ENCODE measurements at regions not wholly inside any gene's neighbourhood (a gene's known extent, or its start where the extent isn't known, plus 50 kb on each side); places are given as distances from the start of the nearest gene placed in this dataset.

- CTCF ChIA-PET, result no interaction called here
- Mint-ChIP-seq H3K4me3 (no peak overlapping the region), H3K27ac (no peak overlapping the region), H3K36me3 (ENCODE audit: low read depth) (no peaks in the 10 kb centered on the region), H3K9me3 (peaks cover 3% of the 10 kb centered on the region), H3K27me3 (no peaks in the 10 kb centered on the region), H3K4me1 (no peaks in the 10 kb centered on the region)
- no peak for DNase-seq
- POLR2A ChIA-PET, result no interaction called here
Measured at GRCh38 chr18:42611134-42611533, 504.4 kb downstream of the RIT2 start.

GRCh38 chr18:42614619-42615293 is 500.7 kb downstream of the RIT2 start:
- no peak for DNase-seq
- no peaks in the 10 kb centered on the region for H3K27me3 Mint-ChIP-seq
- POLR2A ChIA-PET, result no interaction called here
- CTCF ChIA-PET, result no interaction called here
- H3K4me1 Mint-ChIP-seq, result no peaks in the 10 kb centered on the region
- no peak overlapping the region for H3K4me3 Mint-ChIP-seq
- H3K9me3 Mint-ChIP-seq, result no peaks in the 10 kb centered on the region
- H3K27ac Mint-ChIP-seq, result no peak overlapping the region
- H3K36me3 Mint-ChIP-seq (ENCODE audit: low read depth), result no peaks in the 10 kb centered on the region

GRCh38 chr18:42617221-42617620 is 498.3 kb downstream of the RIT2 start:
- Mint-ChIP-seq H3K9me3 (no peaks in the 10 kb centered on the region), H3K4me1 (no peaks in the 10 kb centered on the region), H3K4me3 (no peak overlapping the region), H3K36me3 (ENCODE audit: low read depth) (no peaks in the 10 kb centered on the region), H3K27me3 (no peaks in the 10 kb centered on the region), H3K27ac (no peak overlapping the region)
- CTCF ChIA-PET, result no interaction called here
- DNase-seq, result no peak
- POLR2A ChIA-PET, result no interaction called here

- Mint-ChIP-seq H3K4me1 (no peaks in the 10 kb centered on the region), H3K27me3 (no peaks in the 10 kb centered on the region), H3K4me3 (no peak overlapping the region), H3K27ac (no peak overlapping the region), H3K9me3 (peaks cover under 1% of the 10 kb centered on the region), H3K36me3 (ENCODE audit: low read depth) (no peaks in the 10 kb centered on the region)
- CTCF ChIA-PET, result no interaction called here
- no peak for DNase-seq
- POLR2A ChIA-PET, result no interaction called here
Measured at GRCh38 chr18:42619771-42620170, 495.7 kb downstream of the RIT2 start.

GRCh38 chr18:42620657-42621056 is 494.8 kb downstream of the RIT2 start:
- no peaks in the 10 kb centered on the region for H3K27me3 Mint-ChIP-seq
- no peak for DNase-seq
- peaks cover 6% of the 10 kb centered on the region for H3K9me3 Mint-ChIP-seq
- no peaks in the 10 kb centered on the region for H3K4me1 Mint-ChIP-seq
- POLR2A ChIA-PET, result no interaction called here
- no peaks in the 10 kb centered on the region for H3K36me3 Mint-ChIP-seq (ENCODE audit: low read depth)
- H3K27ac Mint-ChIP-seq, result no peak overlapping the region
- CTCF ChIA-PET, result no interaction called here
- no peak overlapping the region for H3K4me3 Mint-ChIP-seq

- POLR2A ChIA-PET, result no interaction called here
- no peak overlapping the region for H3K4me3 Mint-ChIP-seq
- no peak overlapping the region for H3K27ac Mint-ChIP-seq
- no peak for DNase-seq
- CTCF ChIA-PET, result no interaction called here
- no peaks in the 10 kb centered on the region for H3K27me3 Mint-ChIP-seq
- H3K4me1 Mint-ChIP-seq, result no peaks in the 10 kb centered on the region
- H3K36me3 Mint-ChIP-seq (ENCODE audit: low read depth), result no peaks in the 10 kb centered on the region
- peaks cover 6% of the 10 kb centered on the region for H3K9me3 Mint-ChIP-seq
Measured at GRCh38 chr18:42623935-42624334, 491.6 kb downstream of the RIT2 start.

- no peak overlapping the region for H3K27ac Mint-ChIP-seq
- no peak for DNase-seq
- H3K27me3 Mint-ChIP-seq, result no peaks in the 10 kb centered on the region
- H3K4me1 Mint-ChIP-seq, result no peaks in the 10 kb centered on the region
- H3K9me3 Mint-ChIP-seq, result peaks cover 2% of the 10 kb centered on the region
- ChIA-PET CTCF (no interaction called here), POLR2A (no interaction called here)
- no peak overlapping the region for H3K4me3 Mint-ChIP-seq
- H3K36me3 Mint-ChIP-seq (ENCODE audit: low read depth), result no peaks in the 10 kb centered on the region
Measured at GRCh38 chr18:42632801-42633200, 482.7 kb downstream of the RIT2 start.

- H3K9me3 Mint-ChIP-seq, result no peaks in the 10 kb centered on the region
- CTCF ChIA-PET, result no interaction called here
- no peak for DNase-seq
- POLR2A ChIA-PET, result no interaction called here
- no peak overlapping the region for H3K27ac Mint-ChIP-seq
- H3K27me3 Mint-ChIP-seq, result no peaks in the 10 kb centered on the region
- no peaks in the 10 kb centered on the region for H3K4me1 Mint-ChIP-seq
- H3K36me3 Mint-ChIP-seq (ENCODE audit: low read depth), result no peaks in the 10 kb centered on the region
- H3K4me3 Mint-ChIP-seq, result no peak overlapping the region
Measured at GRCh38 chr18:42635378-42636048, 480.0 kb downstream of the RIT2 start.

- no peak overlapping the region for H3K27ac Mint-ChIP-seq
- H3K4me1 Mint-ChIP-seq, result no peaks in the 10 kb centered on the region
- H3K9me3 Mint-ChIP-seq, result no peaks in the 10 kb centered on the region
- no peak for DNase-seq
- CTCF ChIA-PET, result no interaction called here
- no peak overlapping the region for H3K4me3 Mint-ChIP-seq
- no peaks in the 10 kb centered on the region for H3K27me3 Mint-ChIP-seq
- no peaks in the 10 kb centered on the region for H3K36me3 Mint-ChIP-seq (ENCODE audit: low read depth)
- POLR2A ChIA-PET, result no interaction called here
Measured at GRCh38 chr18:42636309-42636708, 479.2 kb downstream of the RIT2 start.

- Mint-ChIP-seq H3K27ac (no peak overlapping the region), H3K4me1 (no peaks in the 10 kb centered on the region), H3K27me3 (no peaks in the 10 kb centered on the region), H3K9me3 (no peaks in the 10 kb centered on the region), H3K4me3 (no peak overlapping the region), H3K36me3 (ENCODE audit: low read depth) (no peaks in the 10 kb centered on the region)
- CTCF ChIA-PET, result no interaction called here
- POLR2A ChIA-PET, result no interaction called here
- no peak for DNase-seq
Measured at GRCh38 chr18:42640160-42640559, 475.3 kb downstream of the RIT2 start.

- Mint-ChIP-seq H3K36me3 (ENCODE audit: low read depth) (no peaks in the 10 kb centered on the region), H3K27ac (no peak overlapping the region), H3K27me3 (no peaks in the 10 kb centered on the region), H3K9me3 (no peaks in the 10 kb centered on the region), H3K4me3 (no peak overlapping the region), H3K4me1 (no peaks in the 10 kb centered on the region)
- ChIA-PET POLR2A (no interaction called here), CTCF (no interaction called here)
- no peak for DNase-seq
Measured at GRCh38 chr18:42641996-42642395, 473.5 kb downstream of the RIT2 start.

- POLR2A ChIA-PET, result no interaction called here
- no peaks in the 10 kb centered on the region for H3K9me3 Mint-ChIP-seq
- no peaks in the 10 kb centered on the region for H3K27me3 Mint-ChIP-seq
- no peak overlapping the region for H3K27ac Mint-ChIP-seq
- H3K4me3 Mint-ChIP-seq, result no peak overlapping the region
- CTCF ChIA-PET, result no interaction called here
- no peak for DNase-seq
- no peaks in the 10 kb centered on the region for H3K36me3 Mint-ChIP-seq (ENCODE audit: low read depth)
- no peaks in the 10 kb centered on the region for H3K4me1 Mint-ChIP-seq
Measured at GRCh38 chr18:42644729-42645131, 470.8 kb downstream of the RIT2 start.

GRCh38 chr18:42649331-42650035 is 466.0 kb downstream of the RIT2 start:
- Mint-ChIP-seq H3K4me1 (no peaks in the 10 kb centered on the region), H3K27me3 (no peaks in the 10 kb centered on the region), H3K9me3 (no peaks in the 10 kb centered on the region), H3K27ac (no peak overlapping the region), H3K36me3 (ENCODE audit: low read depth) (no peaks in the 10 kb centered on the region), H3K4me3 (no peak overlapping the region)
- POLR2A ChIA-PET, result no interaction called here
- DNase-seq, result no peak
- CTCF ChIA-PET, result no interaction called here

- POLR2A ChIA-PET, result no interaction called here
- H3K9me3 Mint-ChIP-seq, result no peaks in the 10 kb centered on the region
- CTCF ChIA-PET, result no interaction called here
Measured at GRCh38 chr18:42654556-42654955, 460.9 kb downstream of the RIT2 start.

More at GRCh38 chr18:42654556-42654955, 460.9 kb downstream of the RIT2 start:
- Mint-ChIP-seq H3K4me3 (no peak overlapping the region), H3K27me3 (no peaks in the 10 kb centered on the region), H3K4me1 (no peaks in the 10 kb centered on the region), H3K36me3 (ENCODE audit: low read depth) (no peaks in the 10 kb centered on the region), H3K27ac (no peak overlapping the region)
- no peak for DNase-seq
